ENCODE measurements at regions not wholly inside any gene's neighbourhood (a gene's known extent, or its start where the extent isn't known, plus 50 kb on each side); places are given as distances from the start of the nearest gene placed in this dataset.

GRCh38 chr6:99120641-99121040 lies 172.9 kb upstream of the FBXL4 start:
- TF ChIP-seq, protein P1, sequence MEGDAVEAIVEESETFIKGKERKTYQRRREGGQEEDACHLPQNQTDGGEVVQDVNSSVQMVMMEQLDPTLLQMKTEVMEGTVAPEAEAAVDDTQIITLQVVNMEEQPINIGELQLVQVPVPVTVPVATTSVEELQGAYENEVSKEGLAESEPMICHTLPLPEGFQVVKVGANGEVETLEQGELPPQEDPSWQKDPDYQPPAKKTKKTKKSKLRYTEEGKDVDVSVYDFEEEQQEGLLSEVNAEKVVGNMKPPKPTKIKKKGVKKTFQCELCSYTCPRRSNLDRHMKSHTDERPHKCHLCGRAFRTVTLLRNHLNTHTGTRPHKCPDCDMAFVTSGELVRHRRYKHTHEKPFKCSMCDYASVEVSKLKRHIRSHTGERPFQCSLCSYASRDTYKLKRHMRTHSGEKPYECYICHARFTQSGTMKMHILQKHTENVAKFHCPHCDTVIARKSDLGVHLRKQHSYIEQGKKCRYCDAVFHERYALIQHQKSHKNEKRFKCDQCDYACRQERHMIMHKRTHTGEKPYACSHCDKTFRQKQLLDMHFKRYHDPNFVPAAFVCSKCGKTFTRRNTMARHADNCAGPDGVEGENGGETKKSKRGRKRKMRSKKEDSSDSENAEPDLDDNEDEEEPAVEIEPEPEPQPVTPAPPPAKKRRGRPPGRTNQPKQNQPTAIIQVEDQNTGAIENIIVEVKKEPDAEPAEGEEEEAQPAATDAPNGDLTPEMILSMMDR (IDR thresholded peaks at IDR 0.05): no peak
- TF ChIP-seq POLR2AphosphoS5 (IDR thresholded peaks at IDR 0.05) (no peak), POLR2A (IDR thresholded peaks at IDR 0.05) (no peak), EP300 (IDR thresholded peaks at IDR 0.05) (no peak)
- intact Hi-C loops (cut with DNase I): no loop called here
- Histone ChIP-seq H3K27me3 (no peaks in the 10 kb centered on the region), H3K27ac (no peak overlapping the region), H3K9me3 (no peaks in the 10 kb centered on the region), H3K4me3 (no peak overlapping the region), H3K4me1 (no peaks in the 10 kb centered on the region), H3K36me3 (no peaks in the 10 kb centered on the region)
- 88 to 90% methylated on average over 3 of the region's 3 CpGs for WGBS, 2 donors
- DNase-seq: no peak

GRCh38 chr6:99119109-99120031 lies 171.6 kb upstream of the FBXL4 start:
- TF ChIP-seq, protein P1 (IDR thresholded peaks at IDR 0.05): peak in 3 of 4 experiments; percentile 56 to 67 (median 62)
- no peak for TF ChIP-seq EP300 (IDR thresholded peaks at IDR 0.05)
- Histone ChIP-seq H3K4me3 (no peak overlapping the region), H3K9me3 (no peaks in the 10 kb centered on the region), H3K36me3 (no peaks in the 10 kb centered on the region), H3K27me3 (no peaks in the 10 kb centered on the region), H3K4me1 (no peaks in the 10 kb centered on the region), H3K27ac (no peak overlapping the region)
- WGBS, 2 donors: 50 to 56% methylated on average over 8 of the region's 8 CpGs
- no peak for DNase-seq
- intact Hi-C loops (cut with DNase I): loop anchor here (10.0 kb wide), 1 partner anchor 285 kb away; the partner anchor contains the start of gene POU3F2

- TF ChIP-seq POLR2A (IDR thresholded peaks at IDR 0.05) (no peak), POLR2AphosphoS5 (IDR thresholded peaks at IDR 0.05) (no peak), EP300 (IDR thresholded peaks at IDR 0.05) (no peak)
- TF ChIP-seq, protein P1 (IDR thresholded peaks at IDR 0.05): no peak
- 48 to 71% methylated on average over 5 of the region's 5 CpGs for WGBS, 2 donors
- H3K9me3 ChIP-seq: no peaks in the 10 kb centered on the region
- no peak overlapping the region for H3K27ac ChIP-seq
- no peaks in the 10 kb centered on the region for H3K36me3 ChIP-seq
- intact Hi-C loops (cut with DNase I): loop anchor here (10.0 kb wide), 1 partner anchor 280 kb away; the partner anchor contains the start of gene POU3F2
- peaks cover 0 to 10% (median 3%) of the 10 kb centered on the region in 4 donors for H3K4me1 ChIP-seq
- no peak for DNase-seq
- H3K27me3 ChIP-seq: no peaks in the 10 kb centered on the region
- no peak overlapping the region for H3K4me3 ChIP-seq
Observed at GRCh38 chr6:99114769-99115406, 167.1 kb upstream of the FBXL4 start.

GRCh38 chr6:99111590-99111989 lies 163.8 kb upstream of the FBXL4 start:
- H3K4me3 ChIP-seq: no peak overlapping the region
- H3K27ac ChIP-seq: no peak overlapping the region
- no peak for DNase-seq
- no peaks in the 10 kb centered on the region for H3K36me3 ChIP-seq
- TF ChIP-seq POLR2A (IDR thresholded peaks at IDR 0.05) (no peak), POLR2AphosphoS5 (IDR thresholded peaks at IDR 0.05) (no peak)
- peaks cover 0 to 15% (median 3%) of the 10 kb centered on the region in 4 donors for H3K4me1 ChIP-seq
- no peaks in the 10 kb centered on the region for H3K9me3 ChIP-seq
- no peaks in the 10 kb centered on the region for H3K27me3 ChIP-seq
- WGBS, 2 donors: 85% methylated on average over 3 of the region's 3 CpGs
- intact Hi-C loops (cut with DNase I): loop anchor here (10.0 kb wide), 1 partner anchor 277 kb away; the partner anchor contains the start of gene POU3F2

- DNase-seq: peak; percentile 67
- Histone ChIP-seq H3K4me3 (no peak overlapping the region), H3K36me3 (no peaks in the 10 kb centered on the region), H3K4me1 (peaks cover 0 to 15% (median 3%) of the 10 kb centered on the region in 4 donors), H3K27me3 (no peaks in the 10 kb centered on the region), H3K9me3 (no peaks in the 10 kb centered on the region), H3K27ac (peak overlapping the region in 1 of 4 donors; percentile 38)
- intact Hi-C loops (cut with DNase I): loop anchor here (10.0 kb wide), 1 partner anchor 275 kb away; the partner anchor contains the start of gene POU3F2
- TF ChIP-seq POLR2A (IDR thresholded peaks at IDR 0.05) (no peak), EP300 (IDR thresholded peaks at IDR 0.05) (peak in 3 of 4 donors; percentile 17 to 74 (median 35)), POLR2AphosphoS5 (IDR thresholded peaks at IDR 0.05) (peak; percentile 66 to 91 (median 85))
- TF ChIP-seq, protein P1 (IDR thresholded peaks at IDR 0.05): no peak
- 8 to 19% methylated on average over 3 of the region's 3 CpGs for WGBS, 2 donors
Observed at GRCh38 chr6:99110029-99110428, 162.3 kb upstream of the FBXL4 start.
